HepG2 (cell line): ENCODE measurements at regions not wholly inside any gene's neighbourhood (a gene's known extent, or its start where the extent isn't known, plus 50 kb on each side); places are given as distances from the start of the nearest gene placed in this dataset.

Experiments
- ATAC-seq: fragments of 200-7000 bp; cut with Tn5 transposase; 3 replicates; pipeline ENCODE4 v1.9.1; 2020; ENCODE audit warnings: mild to moderate bottlenecking, moderate library complexity
- BruUV-seq: library from RNA; stranded (reverse); fragments of 400-500 nt; replicated peaks from 2 replicates; lab custom pipeline; 2021; lab: Mats Ljungman, UMichigan
- CTCF ChIA-PET: fragments of 300-600 bp; formaldehyde crosslinking; extraction: SDS; loops from one replicate; lab custom pipeline; 2021; ENCODE audit warnings: low total read pairs, inconsistent platforms, low intra/inter-chr PET ratio; lab: Yijun Ruan, JAX
- POLR2A ChIA-PET: fragments of 350-600 bp; sonication (Branson Sonifier 250); formaldehyde crosslinking; loops from one replicate; lab custom pipeline; 2020; ENCODE audit warnings: antibody characterized with exemption, inconsistent platforms; lab: Yijun Ruan, JAX
- DNase-seq: peaks from one replicate; pipeline ENCODE4 v3.0.0-alpha.2; 2015; ENCODE audit warnings: low spot score
- FAIRE-seq: peaks from 3 replicates; lab custom pipeline; 2011; peaks lifted over from hg19 to GRCh38; lab: Jason Lieb, UNC
- H2AFZ ChIP-seq: one replicate; pipeline ENCODE4 v1.6.1; 2011; ENCODE audit warnings: low read length, inconsistent platforms
- H3K27ac ChIP-seq: fragments of 300-600 bp; 3 replicates; pipeline ENCODE4 v1.8.0; 2011; ENCODE audit warnings: mixed run types, mild to moderate bottlenecking, mixed read lengths, low read length, inconsistent platforms; ENCODE audit not compliant: insufficient read depth; ENCODE audit errors: extremely low read length
- H3K27me3 ChIP-seq, 2 experiments: fragments of 200-600 bp in 1 of 2; 2 replicates in 1 of 2; 3 replicates in 1 of 2; pipeline versions ENCODE4 v1.6.0 to v1.8.0; 2011; ENCODE audit warnings: low read length in 2 of 2, mild to moderate bottlenecking in 2 of 2, moderate library complexity in 2 of 2, inconsistent platforms in 1 of 2; ENCODE audit not compliant: insufficient read depth in 2 of 2, control insufficient read depth in 1 of 2
- H3K36me3 ChIP-seq, 2 experiments: fragments of 200-600 bp in 1 of 2; replicated peaks in 1 of 2; 2 replicates in 1 of 2; 3 replicates in 1 of 2; pipeline versions ENCODE4 v1.5.1 to v1.8.0; 2011; ENCODE audit warnings: low read length in 2 of 2, inconsistent platforms in 1 of 2; ENCODE audit not compliant: insufficient read depth in 2 of 2, control insufficient read depth in 1 of 2
- H3K4me1 ChIP-seq: 2 replicates; pipeline ENCODE4 v1.5.1; 2012; ENCODE audit warnings: low read length, inconsistent platforms; ENCODE audit not compliant: insufficient read depth
- H3K4me2 ChIP-seq: 2 replicates; pipeline ENCODE4 v1.6.0; 2011; ENCODE audit warnings: low read depth, low read length, inconsistent platforms
- H3K4me3 ChIP-seq, 3 experiments: fragments of 200-600 bp in 1 of 3; sonication (generic), shearing (Covaris generic) in 1 of 3; replicated peaks in 1 of 3; 2 replicates each; pipeline ENCODE4 v1.5.1; 2011 to 2016; ENCODE audit warnings: low read length in 3 of 3, inconsistent platforms in 2 of 3, low read depth in 2 of 3, mild to moderate bottlenecking in 2 of 3, control low read depth in 1 of 3, mixed read lengths in 1 of 3; ENCODE audit not compliant: insufficient read depth in 1 of 3
- H3K79me2 ChIP-seq: one replicate; pipeline ENCODE4 v1.6.1; 2011; ENCODE audit warnings: low read length, inconsistent platforms; ENCODE audit not compliant: insufficient read depth
- H3K9ac ChIP-seq: 2 replicates; pipeline ENCODE4 v1.6.0; 2011; ENCODE audit warnings: mild to moderate bottlenecking, low read depth, low read length, inconsistent platforms; ENCODE audit not compliant: insufficient read depth
- H3K9me3 ChIP-seq: 2 replicates; pipeline ENCODE4 v1.5.1; 2012; ENCODE audit warnings: mild to moderate bottlenecking, low read length
- H4K20me1 ChIP-seq: 2 replicates; pipeline ENCODE4 v1.6.0; 2011; ENCODE audit warnings: inconsistent platforms, mild to moderate bottlenecking, low read length, moderate library complexity; ENCODE audit not compliant: insufficient read depth
- CSRNP1 ChIP-seq: sonication (generic); formaldehyde crosslinking; IDR thresholded peaks from 2 replicates; pipeline ENCODE4 v1.8.1; 2023; ENCODE audit warnings: mild to moderate bottlenecking, missing genetic modification reagents
- MAFF ChIP-seq: IDR thresholded peaks from 2 replicates; pipeline ENCODE4 v1.6.1; 2011; ENCODE audit warnings: low read depth, low read length, improper control_type of control experiment
- MAFK ChIP-seq, 2 experiments: IDR thresholded peaks in 1 of 2; conservative IDR thresholded peaks in 1 of 2; 2 replicates each; pipeline ENCODE4 v1.6.1; 2011; ENCODE audit warnings: improper control_type of control experiment in 2 of 2, low read length in 2 of 2
- MAZ ChIP-seq, 2 experiments: sonication (generic) in 1 of 2; formaldehyde crosslinking in 1 of 2; IDR thresholded peaks; 2 replicates each; pipeline versions ENCODE4 v1.5.0 to v1.6.1; 2012 to 2020; ENCODE audit warnings: low read depth in 2 of 2, mild to moderate bottlenecking in 2 of 2, borderline replicate concordance in 1 of 2, improper control_type of control experiment in 1 of 2, low read length in 1 of 2, missing genetic modification reagents in 1 of 2, moderate library complexity in 1 of 2
- XRCC5 ChIP-seq: fragments of 200-400 bp; formaldehyde crosslinking; optimal IDR thresholded peaks from 2 replicates; pipeline ENCODE3; 2017; ENCODE audit warnings: mild to moderate bottlenecking, low read length
- YEATS4 ChIP-seq: sonication (generic); formaldehyde crosslinking; IDR thresholded peaks from 2 replicates; pipeline ENCODE4 v1.4.0; 2020; ENCODE audit warnings: missing genetic modification reagents, borderline replicate concordance
- ZNF124 ChIP-seq: sonication (generic); formaldehyde crosslinking; IDR thresholded peaks from 2 replicates; pipeline ENCODE4 v1.4.0; 2020; ENCODE audit warnings: missing genetic modification reagents
- ZNF510 ChIP-seq: sonication (generic); formaldehyde crosslinking; IDR thresholded peaks from 2 replicates; pipeline ENCODE4 v1.4.0; 2020; ENCODE audit warnings: low read depth, mild to moderate bottlenecking, missing genetic modification reagents
- WGBS: methylation state at CpG from one replicate; pipeline ENCODE4 v1.1.6; 2017; ENCODE audit warnings: low lambda C conversion rate; 5-methylcytosine and 5-hydroxymethylcytosine counted together
- in situ Hi-C: cut with HindIII; loops from 2 replicates; pipeline ENCODE4 v1.10.0; 2017; ENCODE audit warnings: low pct_unique_long_range_greater_than_20kb; ENCODE audit not compliant: extremely low pct_ligation_motif_present
- intact Hi-C: fragments of 100-400 bp; cut with micrococcal nuclease; formaldehyde crosslinking; loops from one replicate; pipeline ENCODE4 v1.10.0; 2022; ENCODE audit not compliant: unreplicated experiment

- Histone ChIP-seq H3K9me3 (no peaks in the 10 kb centered on the region), H3K27ac (no peak overlapping the region), H3K4me1 (no peaks in the 10 kb centered on the region), H3K27me3 (no peaks in the 10 kb centered on the region; a peak in 1 of 5 replicates), H4K20me1 (no peaks in the 10 kb centered on the region), H3K36me3 (no peaks in the 10 kb centered on the region), H3K9ac (no peak overlapping the region), H3K79me2 (no peaks in the 10 kb centered on the region), H3K4me2 (no peak overlapping the region), H3K4me3 (no peak overlapping the region), H2AFZ (no peak overlapping the region)
- CTCF ChIA-PET = no interaction called here
- no peak for DNase-seq
- in situ Hi-C loops (no loop called here), intact Hi-C loops (no loop called here)
- no peak for FAIRE-seq
- no peak for ATAC-seq
- 49% methylated on average over 3 of the region's 3 CpGs for WGBS
- TF ChIP-seq ZNF124 (CRISPR knock-in tag) (no peak), CSRNP1 (CRISPR knock-in tag) (no peak), MAFK (conservative IDR thresholded peaks at IDR 0.05 in 1 of 2, IDR thresholded peaks at IDR 0.05 in 1 of 2; ENCODE audit: low read length in 2 of 2) (peak; percentile 89 to 95), ZNF510 (CRISPR knock-in tag) (no peak), MAFF (peak; percentile 91), YEATS4 (CRISPR knock-in tag) (no peak)
- POLR2A ChIA-PET = no interaction called here
- BruUV-seq = no TSS peak
These were observed 69.3 kb upstream of the DAB2 start for GRCh38 chr5:39494107-39494510.

- H3K36me3 ChIP-seq = no peaks in the 10 kb centered on the region
- no peak overlapping the region for H3K4me3 ChIP-seq
- no peaks in the 10 kb centered on the region for H3K79me2 ChIP-seq
- no peaks in the 10 kb centered on the region; a peak in 1 of 5 replicates for H3K27me3 ChIP-seq
- H3K9me3 ChIP-seq = no peaks in the 10 kb centered on the region
- BruUV-seq = no TSS peak
- POLR2A ChIA-PET = no interaction called here
- DNase-seq = no peak
- WGBS = 11% methylated on average over 1 of the region's 1 CpG
- no peak for FAIRE-seq
- no peak overlapping the region for H2AFZ ChIP-seq
- H3K9ac ChIP-seq = no peak overlapping the region
- in situ Hi-C loops = no loop called here
- H4K20me1 ChIP-seq = no peaks in the 10 kb centered on the region
- CTCF ChIA-PET = no interaction called here
- H3K27ac ChIP-seq = no peak overlapping the region
- TF ChIP-seq MAZ (IDR thresholded peaks at IDR 0.05; ENCODE audit: borderline replicate concordance, low read depth, low read length) (no peak), MAZ (CRISPR knock-in tag; IDR thresholded peaks at IDR 0.05; ENCODE audit: low read depth) (no peak), XRCC5 (no peak)
- no peak for ATAC-seq
- no peak overlapping the region for H3K4me2 ChIP-seq
- no peaks in the 10 kb centered on the region for H3K4me1 ChIP-seq
- intact Hi-C loops = no loop called here
These were observed 66.4 kb upstream of the DAB2 start for GRCh38 chr5:39491210-39491609.
